HG03095 (cell line): ENCODE measurements at regions not wholly inside any gene's neighbourhood (a gene's known extent, or its start where the extent isn't known, plus 50 kb on each side); places are given as distances from the start of the nearest gene placed in this dataset.
"Not testable (repeated sequence)": the region's sequence is repeated elsewhere in the genome, so short reads cannot be mapped to it uniquely, and the experiment has no call there.

ENCODE experiments used
- ATAC-seq: cut with Tn5 transposase; IDR thresholded peaks from one replicate; pipeline ENCODE4 v1.9.1; 2021; ENCODE audit warnings: moderate library complexity; ENCODE audit not compliant: unreplicated experiment

GRCh38 chr5:131107128-131107527 lies 57.9 kb downstream of the HINT1 start:
- no peak for ATAC-seq

GRCh38 chr5:131104169-131104808 lies 60.8 kb downstream of the HINT1 start:
- ATAC-seq = no peak

- no peak for ATAC-seq
Measured at GRCh38 chr5:131096774-131097710, 68.0 kb downstream of the HINT1 start.

- ATAC-seq = not testable (repeated sequence)
Measured at GRCh38 chr5:131095561-131095960, 69.5 kb downstream of the HINT1 start.

- no peak for ATAC-seq
Measured at GRCh38 chr5:131084436-131084835, 80.6 kb downstream of the HINT1 start.

GRCh38 chr5:131081913-131082488 lies 83.1 kb downstream of the HINT1 start:
- no peak for ATAC-seq

GRCh38 chr5:131081374-131081773 lies 83.7 kb downstream of the HINT1 start:
- ATAC-seq = no peak

GRCh38 chr5:131079232-131079631 lies 85.8 kb downstream of the HINT1 start:
- ATAC-seq = no peak

GRCh38 chr5:131068893-131069643 lies 96.0 kb downstream of the HINT1 start:
- ATAC-seq = peak; percentile 91

GRCh38 chr5:131068076-131068475 lies 97.0 kb downstream of the HINT1 start:
- ATAC-seq = no peak

GRCh38 chr5:131067636-131068035 lies 97.4 kb downstream of the HINT1 start:
- ATAC-seq = no peak

GRCh38 chr5:131064669-131065371 lies 100.2 kb downstream of the HINT1 start:
- no peak for ATAC-seq

- no peak for ATAC-seq
Measured at GRCh38 chr5:131042021-131042789, 122.9 kb downstream of the HINT1 start.

- no peak for ATAC-seq
Measured at GRCh38 chr5:131023498-131023865, 141.6 kb downstream of the HINT1 start.

GRCh38 chr5:131022811-131023497 lies 142.1 kb downstream of the HINT1 start:
- ATAC-seq = no peak

- no peak for ATAC-seq
Measured at GRCh38 chr5:131021646-131022045, 143.4 kb downstream of the HINT1 start.

- no peak for ATAC-seq
Measured at GRCh38 chr5:131019601-131020315, 145.3 kb downstream of the HINT1 start.

GRCh38 chr5:131019111-131019510 lies 145.9 kb downstream of the HINT1 start:
- ATAC-seq = no peak

- no peak for ATAC-seq
Measured at GRCh38 chr5:131008329-131008728, 156.7 kb downstream of the HINT1 start.
